OCI-LY1 (cell line): ENCODE measurements at regions not wholly inside any gene's neighbourhood (a gene's known extent, or its start where the extent isn't known, plus 50 kb on each side); places are given as distances from the start of the nearest gene placed in this dataset.

Source experiments
- H2AFZ ChIP-seq: fragments of 200-600 bp; sonication (generic), shearing (Covaris generic); 2 replicates; pipeline ENCODE4 v1.6.0; 2014; ENCODE audit warnings: antibody characterized with exemption, mild to moderate bottlenecking, low read length
- H3F3A ChIP-seq: fragments of 200-600 bp; sonication (generic), shearing (Covaris generic); 2 replicates; pipeline ENCODE4 v1.6.0; 2014; ENCODE audit warnings: mild to moderate bottlenecking, antibody characterized with exemption, low read length, moderate library complexity; ENCODE audit not compliant: insufficient read depth
- H3K27ac ChIP-seq: fragments of 200-600 bp; sonication (generic); 2 replicates; pipeline ENCODE4 v1.5.1; 2014; ENCODE audit warnings: low read length, mixed run types, mild to moderate bottlenecking, low read depth; ENCODE audit not compliant: poor library complexity, severe bottlenecking
- H3K27me3 ChIP-seq: fragments of 200-600 bp; sonication (generic); 2 replicates; pipeline ENCODE4 v1.6.0; 2014; ENCODE audit warnings: antibody characterized with exemption, mild to moderate bottlenecking, low read length, moderate library complexity; ENCODE audit not compliant: insufficient read depth
- H3K36me3 ChIP-seq: fragments of 200-600 bp; sonication (generic); 2 replicates; pipeline ENCODE4 v1.6.1; 2014; ENCODE audit warnings: mild to moderate bottlenecking, antibody characterized with exemption, low read length, moderate library complexity, mixed read lengths; ENCODE audit not compliant: insufficient read depth
- H3K4me1 ChIP-seq: fragments of 200-600 bp; sonication (generic); 2 replicates; pipeline ENCODE4 v1.5.1; 2014; ENCODE audit warnings: mild to moderate bottlenecking, low read length, moderate library complexity; ENCODE audit not compliant: insufficient read depth, severe bottlenecking
- H3K4me2 ChIP-seq: fragments of 200-600 bp; sonication (generic), shearing (Covaris generic); 2 replicates; pipeline ENCODE4 v1.6.1; 2014; ENCODE audit warnings: low read length
- H3K4me3 ChIP-seq: fragments of 200-600 bp; sonication (generic); 2 replicates; pipeline ENCODE4 v1.5.1; 2014; ENCODE audit warnings: low read length, low read depth, mild to moderate bottlenecking, mixed read lengths; ENCODE audit not compliant: poor library complexity, severe bottlenecking
- H3K79me2 ChIP-seq: fragments of 200-600 bp; shearing (Covaris generic); 2 replicates; pipeline ENCODE4 v1.6.1; 2016; ENCODE audit warnings: mixed run types, low read length, mixed read lengths; ENCODE audit not compliant: insufficient read depth
- H3K9ac ChIP-seq: fragments of 200-600 bp; sonication (generic), shearing (Covaris generic); 2 replicates; pipeline ENCODE4 v1.6.1; 2014; ENCODE audit warnings: mild to moderate bottlenecking, low read length, mixed read lengths
- H3K9me2 ChIP-seq: fragments of 200-600 bp; sonication (generic), shearing (Covaris generic); 2 replicates; pipeline ENCODE4 v1.6.1; 2014; ENCODE audit warnings: low read depth, mild to moderate bottlenecking, low read length, mixed read lengths
- H3K9me3 ChIP-seq: fragments of 200-600 bp; shearing (Covaris generic); 2 replicates; pipeline ENCODE4 v1.6.1; 2014; ENCODE audit warnings: low read length, mixed read lengths
- H4K20me1 ChIP-seq: fragments of 200-600 bp; sonication (generic), shearing (Covaris generic); 2 replicates; pipeline ENCODE4 v1.6.0; 2016; ENCODE audit warnings: mild to moderate bottlenecking, low read length; ENCODE audit not compliant: insufficient read depth
- CTCF ChIP-seq: fragments of 200-600 bp; sonication (generic), shearing (Covaris generic); IDR thresholded peaks from 2 replicates; pipeline ENCODE4 v1.5.1; 2017; ENCODE audit warnings: mild to moderate bottlenecking, antibody characterized with exemption, low read length, moderate library complexity, mixed read lengths
- EZH2 ChIP-seq: fragments of 200-600 bp; sonication (generic), shearing (Covaris generic); IDR thresholded peaks from 2 replicates; pipeline ENCODE4 v1.8.0; 2017; ENCODE audit warnings: borderline replicate concordance, mixed run types, mild to moderate bottlenecking, antibody characterized with exemption, low read length, moderate library complexity, mixed read lengths

- H3K79me2 ChIP-seq, result no peaks in the 10 kb centered on the region
Observed at GRCh38 chr3:34475851-34476250, 677.4 kb downstream of the PDCD6IP start.

GRCh38 chr3:34483311-34483887 lies 685.0 kb downstream of the PDCD6IP start:
- TF ChIP-seq CTCF, result no peak
- TF ChIP-seq EZH2, result no peak
- H3K27me3 ChIP-seq, result no peaks in the 10 kb centered on the region
- no peaks in the 10 kb centered on the region for H3K4me1 ChIP-seq
- H3F3A ChIP-seq, result no peaks in the 10 kb centered on the region
- no peak overlapping the region for H3K4me3 ChIP-seq
- no peaks in the 10 kb centered on the region for H3K9me3 ChIP-seq
- no peak overlapping the region for H3K9ac ChIP-seq
- H3K9me2 ChIP-seq, result no peaks in the 10 kb centered on the region
- no peak overlapping the region for H3K4me2 ChIP-seq
- no peak overlapping the region for H2AFZ ChIP-seq
- no peaks in the 10 kb centered on the region for H3K36me3 ChIP-seq
- no peak overlapping the region for H3K27ac ChIP-seq
- no peaks in the 10 kb centered on the region for H4K20me1 ChIP-seq
- no peaks in the 10 kb centered on the region for H3K79me2 ChIP-seq

More at GRCh38 chr3:34475851-34476250, 677.4 kb downstream of the PDCD6IP start:
- Histone ChIP-seq H3K9me2 (no peaks in the 10 kb centered on the region), H3K36me3 (no peaks in the 10 kb centered on the region), H4K20me1 (no peaks in the 10 kb centered on the region), H3K4me3 (no peak overlapping the region), H3K9ac (no peak overlapping the region), H3K27me3 (no peaks in the 10 kb centered on the region), H3K4me1 (no peaks in the 10 kb centered on the region), H3K9me3 (no peaks in the 10 kb centered on the region), H3K27ac (no peak overlapping the region), H3F3A (no peaks in the 10 kb centered on the region), H2AFZ (no peak overlapping the region), H3K4me2 (no peak overlapping the region)
- no peak for TF ChIP-seq CTCF
- no peak for TF ChIP-seq EZH2

GRCh38 chr3:34504366-34504765 lies 705.9 kb downstream of the PDCD6IP start:
- Histone ChIP-seq H3K9me3 (no peaks in the 10 kb centered on the region), H3K27me3 (no peaks in the 10 kb centered on the region), H2AFZ (no peak overlapping the region), H3K9ac (no peak overlapping the region), H3K4me3 (no peak overlapping the region), H3K4me1 (peaks cover 4% of the 10 kb centered on the region), H4K20me1 (no peaks in the 10 kb centered on the region), H3F3A (no peaks in the 10 kb centered on the region), H3K9me2 (no peaks in the 10 kb centered on the region), H3K79me2 (no peaks in the 10 kb centered on the region), H3K4me2 (no peak overlapping the region), H3K36me3 (no peaks in the 10 kb centered on the region), H3K27ac (no peak overlapping the region)
- no peak for TF ChIP-seq CTCF
- no peak for TF ChIP-seq EZH2
